WTC11 (cell line): ENCODE measurements at regions not wholly inside any gene's neighbourhood (a gene's known extent, or its start where the extent isn't known, plus 50 kb on each side); places are given as distances from the start of the nearest gene placed in this dataset.

Experiments used
- ATAC-seq: fragments of 200-7000 bp; cut with Tn5 transposase; 2 replicates; pipeline ENCODE4 v1.10.0; 2021; ENCODE audit warnings: mild to moderate bottlenecking, moderate library complexity
- CTCF ChIA-PET: fragments of 300-600 bp; sonication (Branson Sonifier 250); formaldehyde crosslinking; loops from one replicate; lab custom pipeline; 2021; ENCODE audit warnings: antibody characterized with exemption; lab: Charles Lee
- POLR2A ChIA-PET: fragments of 350-600 bp; sonication (Branson Sonifier 250); formaldehyde crosslinking; loops from one replicate; lab custom pipeline; 2021; ENCODE audit warnings: antibody characterized with exemption; lab: Charles Lee
- DNase-seq: peaks from one replicate; pipeline ENCODE4 v3.0.0; 2021; ENCODE audit warnings: low spot score
- H3K27ac Mint-ChIP-seq: 2 replicates; pipeline ENCODE4 v1.8.0; 2021; ENCODE audit warnings: mixed read lengths
- H3K27me3 Mint-ChIP-seq: 2 replicates; pipeline ENCODE4 v1.8.0; 2021; ENCODE audit warnings: low read depth, mild to moderate bottlenecking, moderate library complexity, mixed read lengths
- H3K36me3 Mint-ChIP-seq: 2 replicates; pipeline ENCODE4 v1.8.0; 2021; ENCODE audit warnings: mixed read lengths
- H3K4me1 Mint-ChIP-seq: 2 replicates; pipeline ENCODE4 v1.8.0; 2022; ENCODE audit warnings: mixed read lengths
- H3K4me3 Mint-ChIP-seq: 2 replicates; pipeline ENCODE4 v1.8.0; 2021; ENCODE audit warnings: mild to moderate bottlenecking, moderate library complexity, mixed read lengths
- H3K9me3 Mint-ChIP-seq: 2 replicates; pipeline ENCODE4 v1.8.0; 2021; ENCODE audit warnings: mixed read lengths
- CBFB ChIP-seq: sonication (generic); formaldehyde crosslinking; IDR thresholded peaks from 2 replicates; pipeline ENCODE4 v1.8.1; 2022; ENCODE audit warnings: mild to moderate bottlenecking, low read depth, missing genetic modification reagents
- ETV6 ChIP-seq: sonication (generic); formaldehyde crosslinking; IDR thresholded peaks from 2 replicates; pipeline ENCODE4 v1.8.1; 2022; ENCODE audit warnings: mild to moderate bottlenecking, missing genetic modification reagents
- FOXP4 ChIP-seq: sonication (generic); formaldehyde crosslinking; IDR thresholded peaks from 2 replicates; pipeline ENCODE4 v1.8.0; 2022; ENCODE audit warnings: mild to moderate bottlenecking, missing genetic modification reagents
- JUN ChIP-seq: sonication (generic); formaldehyde crosslinking; IDR thresholded peaks from 2 replicates; pipeline ENCODE4 v1.8.0; 2023; ENCODE audit warnings: mild to moderate bottlenecking, missing genetic modification reagents
- NFYB ChIP-seq: sonication (generic); formaldehyde crosslinking; conservative IDR thresholded peaks from 2 replicates; pipeline ENCODE4 v1.8.0; 2022; ENCODE audit warnings: low read depth, missing genetic modification reagents
- NR1H2 ChIP-seq: sonication (generic); formaldehyde crosslinking; IDR thresholded peaks from 2 replicates; pipeline ENCODE4 v1.9.0; 2021; ENCODE audit warnings: mild to moderate bottlenecking, moderate library complexity, missing genetic modification reagents
- NR2C2 ChIP-seq: sonication (generic); formaldehyde crosslinking; IDR thresholded peaks from 2 replicates; pipeline ENCODE4 v1.8.0; 2022; ENCODE audit warnings: mild to moderate bottlenecking, missing genetic modification reagents
- SMAD3 ChIP-seq: sonication (generic); formaldehyde crosslinking; IDR thresholded peaks from 2 replicates; pipeline ENCODE4 v1.8.0; 2022; ENCODE audit warnings: missing genetic modification reagents, mild to moderate bottlenecking, borderline replicate concordance
- SP1 ChIP-seq: sonication (generic); formaldehyde crosslinking; conservative IDR thresholded peaks from 2 replicates; pipeline ENCODE4 v1.8.1; 2022; ENCODE audit warnings: missing genetic modification reagents
- STAT6 ChIP-seq: sonication (generic); formaldehyde crosslinking; conservative IDR thresholded peaks from 2 replicates; pipeline ENCODE4 v1.8.1; 2023; ENCODE audit warnings: mild to moderate bottlenecking, low read depth, missing genetic modification reagents, moderate library complexity
- TEAD1 ChIP-seq: sonication (generic); formaldehyde crosslinking; IDR thresholded peaks from 2 replicates; pipeline ENCODE4 v1.8.0; 2022; ENCODE audit warnings: mild to moderate bottlenecking, missing genetic modification reagents
- ZNF263 ChIP-seq: sonication (generic); formaldehyde crosslinking; IDR thresholded peaks from 2 replicates; pipeline ENCODE4 v1.8.1; 2022; ENCODE audit warnings: low read depth, mild to moderate bottlenecking, moderate library complexity, missing genetic modification reagents
- ZNF532 ChIP-seq: fragments of 250-450 bp; sonication (Bioruptor Pico); IDR thresholded peaks from 2 replicates; pipeline ENCODE4 v1.9.0; 2021; ENCODE audit warnings: mild to moderate bottlenecking, borderline replicate concordance
- TF ChIP-seq, protein P1 (sequence below): sonication (generic); formaldehyde crosslinking; IDR thresholded peaks from 2 replicates; pipeline ENCODE4 v1.8.1; 2023; ENCODE audit warnings: mild to moderate bottlenecking, missing genetic modification reagents, moderate library complexity
- TF ChIP-seq, protein P2 (sequence below): fragments of 200-600 bp; IDR thresholded peaks from 2 replicates; pipeline ENCODE4 v1.8.0; 2022; ENCODE audit warnings: antibody characterized with exemption

- no peaks in the 10 kb centered on the region for H3K27me3 Mint-ChIP-seq
- no peak overlapping the region for H3K4me3 Mint-ChIP-seq
- no peak for DNase-seq
- no peak overlapping the region for H3K27ac Mint-ChIP-seq
- TF ChIP-seq NR2C2 (CRISPR knock-in tag), result no peak
- TF ChIP-seq JUN (CRISPR knock-in tag), result no peak
- no peak for TF ChIP-seq SMAD3 (CRISPR knock-in tag)
- TF ChIP-seq NFYB (CRISPR knock-in tag), result no peak
- TF ChIP-seq, protein P1, sequence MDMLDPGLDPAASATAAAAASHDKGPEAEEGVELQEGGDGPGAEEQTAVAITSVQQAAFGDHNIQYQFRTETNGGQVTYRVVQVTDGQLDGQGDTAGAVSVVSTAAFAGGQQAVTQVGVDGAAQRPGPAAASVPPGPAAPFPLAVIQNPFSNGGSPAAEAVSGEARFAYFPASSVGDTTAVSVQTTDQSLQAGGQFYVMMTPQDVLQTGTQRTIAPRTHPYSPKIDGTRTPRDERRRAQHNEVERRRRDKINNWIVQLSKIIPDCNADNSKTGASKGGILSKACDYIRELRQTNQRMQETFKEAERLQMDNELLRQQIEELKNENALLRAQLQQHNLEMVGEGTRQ, result no peak
- no peak for TF ChIP-seq TEAD1 (CRISPR knock-in tag)
- TF ChIP-seq NR1H2 (CRISPR knock-in tag), result no peak
- no peak for TF ChIP-seq ZNF263
- TF ChIP-seq FOXP4 (CRISPR knock-in tag), result no peak
- TF ChIP-seq, protein P2, sequence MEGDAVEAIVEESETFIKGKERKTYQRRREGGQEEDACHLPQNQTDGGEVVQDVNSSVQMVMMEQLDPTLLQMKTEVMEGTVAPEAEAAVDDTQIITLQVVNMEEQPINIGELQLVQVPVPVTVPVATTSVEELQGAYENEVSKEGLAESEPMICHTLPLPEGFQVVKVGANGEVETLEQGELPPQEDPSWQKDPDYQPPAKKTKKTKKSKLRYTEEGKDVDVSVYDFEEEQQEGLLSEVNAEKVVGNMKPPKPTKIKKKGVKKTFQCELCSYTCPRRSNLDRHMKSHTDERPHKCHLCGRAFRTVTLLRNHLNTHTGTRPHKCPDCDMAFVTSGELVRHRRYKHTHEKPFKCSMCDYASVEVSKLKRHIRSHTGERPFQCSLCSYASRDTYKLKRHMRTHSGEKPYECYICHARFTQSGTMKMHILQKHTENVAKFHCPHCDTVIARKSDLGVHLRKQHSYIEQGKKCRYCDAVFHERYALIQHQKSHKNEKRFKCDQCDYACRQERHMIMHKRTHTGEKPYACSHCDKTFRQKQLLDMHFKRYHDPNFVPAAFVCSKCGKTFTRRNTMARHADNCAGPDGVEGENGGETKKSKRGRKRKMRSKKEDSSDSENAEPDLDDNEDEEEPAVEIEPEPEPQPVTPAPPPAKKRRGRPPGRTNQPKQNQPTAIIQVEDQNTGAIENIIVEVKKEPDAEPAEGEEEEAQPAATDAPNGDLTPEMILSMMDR, result no peak
- TF ChIP-seq CBFB (CRISPR knock-in tag), result no peak
- TF ChIP-seq ZNF532 (CRISPR knock-in tag), result no peak
- TF ChIP-seq STAT6 (CRISPR knock-in tag), result no peak
- no peak for TF ChIP-seq SP1 (CRISPR knock-in tag)
- TF ChIP-seq ETV6 (CRISPR knock-in tag), result no peak
- peaks cover 9% of the 10 kb centered on the region for H3K36me3 Mint-ChIP-seq
- no peaks in the 10 kb centered on the region for H3K4me1 Mint-ChIP-seq
- ChIA-PET POLR2A (interaction anchor here (0.8 kb wide), 1 partner anchor 15 kb away, joined by 4 read pairs; no protein-coding TSS in a partner anchor), CTCF (no interaction called here)
- peaks cover 28% of the 10 kb centered on the region for H3K9me3 Mint-ChIP-seq
- no peak for ATAC-seq
Measured at GRCh38 chr9:108149326-108149725, 659.8 kb upstream of the KLF4 start.
